Keratinocyte (primary cell): ENCODE measurements at regions not wholly inside any gene's neighbourhood (a gene's known extent, or its start where the extent isn't known, plus 50 kb on each side); places are given as distances from the start of the nearest gene placed in this dataset.
"Not testable (repeated sequence)": the region's sequence is repeated elsewhere in the genome, so short reads cannot be mapped to it uniquely, and the experiment has no call there.

Experiments used
- DNase-seq: peaks from one replicate; pipeline ENCODE4 v3.0.0-alpha.2; 2011; ENCODE audit warnings: low read depth, missing footprints, low spot score
- FAIRE-seq: peaks from 2 replicates; lab custom pipeline; 2011; peaks lifted over from hg19 to GRCh38; lab: Jason Lieb, UNC
- H2AFZ ChIP-seq: 2 replicates; pipeline ENCODE4 v1.6.0; 2012; ENCODE audit warnings: low read length, control low read depth, inconsistent platforms; ENCODE audit not compliant: control insufficient read depth
- H3K27ac ChIP-seq: 2 replicates; pipeline ENCODE4 v1.5.1; 2011; ENCODE audit warnings: low read length; ENCODE audit not compliant: control insufficient read depth, insufficient read depth
- H3K27me3 ChIP-seq: 3 replicates; pipeline ENCODE4 v1.6.0; 2011; ENCODE audit warnings: low read length; ENCODE audit not compliant: control insufficient read depth, insufficient read depth; ENCODE audit errors: extremely low read depth
- H3K36me3 ChIP-seq, 2 experiments: 2 replicates in 1 of 2; 3 replicates in 1 of 2; pipeline ENCODE4 v1.5.1; 2011; ENCODE audit warnings: low read length in 2 of 2, mild to moderate bottlenecking in 1 of 2; ENCODE audit not compliant: control insufficient read depth in 2 of 2, insufficient read depth in 2 of 2; ENCODE audit errors: extremely low read depth in 1 of 2
- H3K4me1 ChIP-seq: 3 replicates; pipeline ENCODE4 v1.5.1; 2011; ENCODE audit warnings: low read length; ENCODE audit not compliant: control insufficient read depth, insufficient read depth; ENCODE audit errors: extremely low read depth
- H3K4me2 ChIP-seq: 3 replicates; pipeline ENCODE4 v1.6.0; 2011; ENCODE audit warnings: low read depth, low read length; ENCODE audit not compliant: control insufficient read depth, insufficient read depth; ENCODE audit errors: extremely low read depth
- H3K4me3 ChIP-seq, 3 experiments: fragments of 200-600 bp in 1 of 3; sonication (generic) in 1 of 3; 2 replicates in 2 of 3; 3 replicates in 1 of 3; pipeline ENCODE4 v1.5.1; 2011 to 2016; ENCODE audit warnings: low read length in 3 of 3, mild to moderate bottlenecking in 3 of 3, control low read depth in 2 of 3, inconsistent platforms in 1 of 3, low read depth in 1 of 3, mixed read lengths in 1 of 3, mixed run types in 1 of 3, moderate library complexity in 1 of 3; ENCODE audit not compliant: control insufficient read depth in 2 of 3, insufficient read depth in 2 of 3; ENCODE audit errors: extremely low read depth in 1 of 3
- H3K79me2 ChIP-seq: 2 replicates; pipeline ENCODE4 v1.6.0; 2012; ENCODE audit warnings: low read length; ENCODE audit not compliant: control insufficient read depth, insufficient read depth
- H3K9ac ChIP-seq: 3 replicates; pipeline ENCODE4 v1.6.0; 2011; ENCODE audit warnings: low read length; ENCODE audit not compliant: control insufficient read depth, insufficient read depth; ENCODE audit errors: extremely low read depth
- H3K9me1 ChIP-seq: 3 replicates; pipeline ENCODE4 v1.6.0; 2011; ENCODE audit warnings: low read length; ENCODE audit not compliant: control insufficient read depth, insufficient read depth; ENCODE audit errors: extremely low read depth
- H3K9me3 ChIP-seq: 2 replicates; pipeline ENCODE4 v1.5.1; 2012; ENCODE audit warnings: low read depth, low read length; ENCODE audit not compliant: control insufficient read depth
- H4K20me1 ChIP-seq: 3 replicates; pipeline ENCODE4 v1.6.0; 2011; ENCODE audit warnings: low read length; ENCODE audit not compliant: control insufficient read depth, insufficient read depth; ENCODE audit errors: extremely low read depth
- CTCF ChIP-seq, 3 experiments: IDR thresholded peaks in 1 of 3; conservative IDR thresholded peaks in 1 of 3; optimal IDR thresholded peaks in 1 of 3; 2 replicates in 2 of 3; 3 replicates in 1 of 3; pipeline versions ENCODE3 to v1.5.1; 2011; ENCODE audit warnings: low read length in 3 of 3, mild to moderate bottlenecking in 3 of 3, moderate library complexity in 2 of 3, control low read depth in 1 of 3, inconsistent platforms in 1 of 3; ENCODE audit not compliant: insufficient read depth in 2 of 3; ENCODE audit errors: extremely low read depth in 1 of 3
- EZH2 ChIP-seq: IDR thresholded peaks from one replicate; pipeline ENCODE4 v1.6.1; 2012; ENCODE audit warnings: inconsistent platforms, mild to moderate bottlenecking, low read length, moderate library complexity
- dilution Hi-C: fragments of 300-500 bp; cut with MboI; formaldehyde crosslinking; loops from one replicate; pipeline ENCODE4 v1.7.0; 2020; ENCODE audit warnings: low sequenced_read_pairs; ENCODE audit not compliant: extremely low pct_ligation_motif_present

GRCh38 chr6:8930009-8930408 is 494.7 kb upstream of the SLC35B3 start:
- no peak overlapping the region for H3K9ac ChIP-seq
- H3K9me3 ChIP-seq = no peaks in the 10 kb centered on the region
- dilution Hi-C loops = no loop called here
- no peaks in the 10 kb centered on the region for H4K20me1 ChIP-seq
- H3K79me2 ChIP-seq = no peaks in the 10 kb centered on the region
- TF ChIP-seq CTCF (optimal IDR thresholded peaks at IDR 0.05 in 1 of 3, IDR thresholded peaks at IDR 0.05 in 1 of 3, conservative IDR thresholded peaks at IDR 0.05 in 1 of 3; ENCODE audit: extremely low read depth in 1 of 3, insufficient read depth in 2 of 3, low read length in 3 of 3) (no peak), EZH2 (no peak)
- no peak overlapping the region for H3K27ac ChIP-seq
- DNase-seq (no peak), FAIRE-seq (no peak)
- no peaks in the 10 kb centered on the region for H3K9me1 ChIP-seq
- no peaks in the 10 kb centered on the region for H3K36me3 ChIP-seq
- H2AFZ ChIP-seq = no peak overlapping the region
- no peak overlapping the region for H3K4me2 ChIP-seq
- no peak overlapping the region for H3K4me3 ChIP-seq
- no peaks in the 10 kb centered on the region for H3K27me3 ChIP-seq
- no peaks in the 10 kb centered on the region for H3K4me1 ChIP-seq

- H4K20me1 ChIP-seq, H2AFZ ChIP-seq, H3K4me2 ChIP-seq, H3K4me1 ChIP-seq, H3K27ac ChIP-seq, H3K9ac ChIP-seq, DNase-seq, H3K9me3 ChIP-seq, FAIRE-seq, H3K36me3 ChIP-seq, H3K9me1 ChIP-seq, H3K27me3 ChIP-seq, H3K4me3 ChIP-seq, dilution Hi-C loops, H3K79me2 ChIP-seq: not testable (repeated sequence)
Observed at GRCh38 chr6:8920244-8920643, 484.9 kb upstream of the SLC35B3 start.

GRCh38 chr6:8918196-8918595 is 482.9 kb upstream of the SLC35B3 start:
- no peaks in the 10 kb centered on the region for H3K36me3 ChIP-seq
- no peaks in the 10 kb centered on the region for H3K9me3 ChIP-seq
- no peak overlapping the region for H2AFZ ChIP-seq
- H3K27me3 ChIP-seq = no peaks in the 10 kb centered on the region
- no peak overlapping the region for H3K4me2 ChIP-seq
- H3K4me1 ChIP-seq = no peaks in the 10 kb centered on the region
- H3K9me1 ChIP-seq = no peaks in the 10 kb centered on the region
- FAIRE-seq = no peak
- no peak overlapping the region for H3K27ac ChIP-seq
- H4K20me1 ChIP-seq = no peaks in the 10 kb centered on the region
- H3K4me3 ChIP-seq = no peak overlapping the region
- no peak for DNase-seq
- TF ChIP-seq CTCF (optimal IDR thresholded peaks at IDR 0.05 in 1 of 3, IDR thresholded peaks at IDR 0.05 in 1 of 3, conservative IDR thresholded peaks at IDR 0.05 in 1 of 3; ENCODE audit: extremely low read depth in 1 of 3, insufficient read depth in 2 of 3, low read length in 3 of 3) (no peak), EZH2 (no peak)
- dilution Hi-C loops = no loop called here
- no peaks in the 10 kb centered on the region for H3K79me2 ChIP-seq
- H3K9ac ChIP-seq = no peak overlapping the region
